Mucosa of rectum (tissue), 2 donors: ENCODE measurements at regions not wholly inside any gene's neighbourhood (a gene's known extent, or its start where the extent isn't known, plus 50 kb on each side); places are given as distances from the start of the nearest gene placed in this dataset.

Source experiments
- H3K27ac ChIP-seq, 2 donors: one replicate each; pipeline ENCODE4 v1.7.0; 2013; ENCODE audit warnings: inconsistent platforms in 2 of 2, low read depth in 2 of 2, low read length in 2 of 2
- H3K27me3 ChIP-seq, 2 donors: one replicate each; pipeline ENCODE4 v1.7.0; 2013; ENCODE audit warnings: low read length in 2 of 2; ENCODE audit not compliant: control insufficient read depth in 2 of 2, insufficient read depth in 2 of 2
- H3K36me3 ChIP-seq, 2 donors: one replicate each; pipeline ENCODE4 v1.7.0; 2013; ENCODE audit warnings: low read length in 2 of 2; ENCODE audit not compliant: control insufficient read depth in 2 of 2, insufficient read depth in 2 of 2
- H3K4me1 ChIP-seq, 2 donors: one replicate each; pipeline ENCODE4 v1.7.0; 2013; ENCODE audit warnings: low read length in 2 of 2, mild to moderate bottlenecking in 1 of 2; ENCODE audit not compliant: control insufficient read depth in 2 of 2, insufficient read depth in 2 of 2
- H3K4me3 ChIP-seq, 2 donors: one replicate each; pipeline ENCODE4 v1.7.0; 2013; ENCODE audit warnings: low read length in 2 of 2
- H3K9ac ChIP-seq, 2 donors: one replicate each; pipeline ENCODE4 v1.7.0; 2013; ENCODE audit warnings: low read length in 2 of 2, low read depth in 1 of 2, mild to moderate bottlenecking in 1 of 2
- H3K9me3 ChIP-seq, 2 donors: one replicate each; pipeline ENCODE4 v1.7.0; 2013; ENCODE audit warnings: low read length in 2 of 2; ENCODE audit not compliant: control insufficient read depth in 2 of 2
- donor health status: healthy.
- donor health status: Normal muscosa, but diverticular disease.

- Histone ChIP-seq H3K9me3 (no peaks in the 10 kb centered on the region), H3K27ac (no peak overlapping the region), H3K27me3 (no peaks in the 10 kb centered on the region), H3K36me3 (no peaks in the 10 kb centered on the region), H3K9ac (no peak overlapping the region), H3K4me3 (no peak overlapping the region), H3K4me1 (no peaks in the 10 kb centered on the region)
Observed at GRCh38 chr6:76684875-76685274, 612.4 kb upstream of the IMPG1 start.

GRCh38 chr6:76683985-76684384 is 611.5 kb upstream of the IMPG1 start:
- Histone ChIP-seq H3K9ac (no peak overlapping the region), H3K4me1 (no peaks in the 10 kb centered on the region), H3K36me3 (no peaks in the 10 kb centered on the region), H3K27me3 (no peaks in the 10 kb centered on the region), H3K9me3 (no peaks in the 10 kb centered on the region), H3K4me3 (no peak overlapping the region), H3K27ac (no peak overlapping the region)

GRCh38 chr6:76682842-76683241 is 610.4 kb upstream of the IMPG1 start:
- H3K9me3 ChIP-seq = no peaks in the 10 kb centered on the region
- no peaks in the 10 kb centered on the region for H3K27me3 ChIP-seq
- H3K4me3 ChIP-seq = no peak overlapping the region
- no peaks in the 10 kb centered on the region for H3K4me1 ChIP-seq
- no peak overlapping the region for H3K27ac ChIP-seq
- no peak overlapping the region for H3K9ac ChIP-seq
- H3K36me3 ChIP-seq = no peaks in the 10 kb centered on the region

- Histone ChIP-seq H3K27ac (no peak overlapping the region), H3K4me1 (no peaks in the 10 kb centered on the region), H3K27me3 (no peaks in the 10 kb centered on the region), H3K9me3 (no peaks in the 10 kb centered on the region), H3K4me3 (no peak overlapping the region), H3K9ac (no peak overlapping the region), H3K36me3 (no peaks in the 10 kb centered on the region)
Observed at GRCh38 chr6:76681781-76682180, 609.3 kb upstream of the IMPG1 start.

- Histone ChIP-seq H3K4me3 (no peak overlapping the region), H3K27me3 (no peaks in the 10 kb centered on the region), H3K36me3 (no peaks in the 10 kb centered on the region), H3K9ac (no peak overlapping the region), H3K4me1 (no peaks in the 10 kb centered on the region), H3K9me3 (no peaks in the 10 kb centered on the region), H3K27ac (no peak overlapping the region)
Observed at GRCh38 chr6:76677017-76677416, 604.6 kb upstream of the IMPG1 start.

GRCh38 chr6:76671751-76672150 is 599.3 kb upstream of the IMPG1 start:
- no peak overlapping the region for H3K4me3 ChIP-seq
- H3K9me3 ChIP-seq = no peaks in the 10 kb centered on the region
- no peak overlapping the region for H3K27ac ChIP-seq
- H3K27me3 ChIP-seq = no peaks in the 10 kb centered on the region
- H3K4me1 ChIP-seq = no peaks in the 10 kb centered on the region
- H3K36me3 ChIP-seq = no peaks in the 10 kb centered on the region
- H3K9ac ChIP-seq = no peak overlapping the region

GRCh38 chr6:76644231-76644630 is 571.8 kb upstream of the IMPG1 start:
- Histone ChIP-seq H3K27me3 (no peaks in the 10 kb centered on the region), H3K4me1 (no peaks in the 10 kb centered on the region), H3K9me3 (no peaks in the 10 kb centered on the region), H3K27ac (no peak overlapping the region), H3K4me3 (no peak overlapping the region), H3K9ac (no peak overlapping the region), H3K36me3 (no peaks in the 10 kb centered on the region)

GRCh38 chr6:76639941-76640340 is 567.5 kb upstream of the IMPG1 start:
- Histone ChIP-seq H3K27me3 (no peaks in the 10 kb centered on the region), H3K4me3 (no peak overlapping the region), H3K36me3 (no peaks in the 10 kb centered on the region), H3K9ac (no peak overlapping the region), H3K9me3 (no peaks in the 10 kb centered on the region), H3K27ac (no peak overlapping the region), H3K4me1 (no peaks in the 10 kb centered on the region)

- no peaks in the 10 kb centered on the region for H3K4me1 ChIP-seq
- no peak overlapping the region for H3K27ac ChIP-seq
- no peaks in the 10 kb centered on the region for H3K9me3 ChIP-seq
- H3K9ac ChIP-seq = no peak overlapping the region
- H3K36me3 ChIP-seq = no peaks in the 10 kb centered on the region
- no peaks in the 10 kb centered on the region for H3K27me3 ChIP-seq
- no peak overlapping the region for H3K4me3 ChIP-seq
Observed at GRCh38 chr6:76634695-76635094, 562.2 kb upstream of the IMPG1 start.

- Histone ChIP-seq H3K4me3 (no peak overlapping the region), H3K4me1 (no peaks in the 10 kb centered on the region), H3K27ac (no peak overlapping the region), H3K9ac (no peak overlapping the region), H3K9me3 (no peaks in the 10 kb centered on the region), H3K36me3 (no peaks in the 10 kb centered on the region), H3K27me3 (no peaks in the 10 kb centered on the region)
Observed at GRCh38 chr6:76633259-76633658, 560.8 kb upstream of the IMPG1 start.

- Histone ChIP-seq H3K27me3 (no peaks in the 10 kb centered on the region), H3K9ac (no peak overlapping the region), H3K4me3 (no peak overlapping the region), H3K4me1 (no peaks in the 10 kb centered on the region), H3K36me3 (no peaks in the 10 kb centered on the region), H3K27ac (no peak overlapping the region), H3K9me3 (no peaks in the 10 kb centered on the region)
Observed at GRCh38 chr6:76631622-76632021, 559.2 kb upstream of the IMPG1 start.
